ENCODE measurements at regions not wholly inside any gene's neighbourhood (a gene's known extent, or its start where the extent isn't known, plus 50 kb on each side); places are given as distances from the start of the nearest gene placed in this dataset.

- Histone ChIP-seq H3K36me3 (no peaks in the 10 kb centered on the region), H3K9me3 (ENCODE audit: low read depth) (no peaks in the 10 kb centered on the region), H3K27ac (no peak overlapping the region), H3K4me3 (no peak overlapping the region), H3K4me1 (ENCODE audit: low read depth) (no peaks in the 10 kb centered on the region), H3K27me3 (no peaks in the 10 kb centered on the region)
- TF ChIP-seq CTCF (IDR thresholded peaks at IDR 0.05; ENCODE audit: low read depth, low read length): no peak
- no peak for DNase-seq (ENCODE audit: low read depth in 1 of 2, low spot score in 1 of 2)
These were observed 1616.4 kb downstream of the CDH8 start for GRCh38 chr16:60419859-60420258.

- DNase-seq (ENCODE audit: low read depth in 1 of 2, low spot score in 1 of 2): peak in 1 of 2 donors; percentile 23
- Histone ChIP-seq H3K4me1 (ENCODE audit: low read depth) (peaks cover 8% of the 10 kb centered on the region), H3K36me3 (no peaks in the 10 kb centered on the region), H3K27ac (no peak overlapping the region), H3K27me3 (no peaks in the 10 kb centered on the region), H3K9me3 (ENCODE audit: low read depth) (no peaks in the 10 kb centered on the region), H3K4me3 (no peak overlapping the region)
- TF ChIP-seq CTCF (IDR thresholded peaks at IDR 0.05; ENCODE audit: low read depth, low read length): no peak
These were observed 1621.6 kb downstream of the CDH8 start for GRCh38 chr16:60414613-60415012.

- no peak overlapping the region for H3K27ac ChIP-seq
- no peaks in the 10 kb centered on the region for H3K9me3 ChIP-seq (ENCODE audit: low read depth)
- no peaks in the 10 kb centered on the region for H3K36me3 ChIP-seq
- H3K27me3 ChIP-seq: no peaks in the 10 kb centered on the region
- peak in 1 of 2 donors; percentile 36 for DNase-seq (ENCODE audit: low read depth in 1 of 2, low spot score in 1 of 2)
- no peak for TF ChIP-seq CTCF (IDR thresholded peaks at IDR 0.05; ENCODE audit: low read depth, low read length)
- peaks cover 8% of the 10 kb centered on the region for H3K4me1 ChIP-seq (ENCODE audit: low read depth)
- H3K4me3 ChIP-seq: no peak overlapping the region
These were observed 1622.3 kb downstream of the CDH8 start for GRCh38 chr16:60413969-60414368.

- H3K9me3 ChIP-seq (ENCODE audit: low read depth): no peaks in the 10 kb centered on the region
- no peak overlapping the region for H3K27ac ChIP-seq
- H3K27me3 ChIP-seq: peaks cover 3% of the 10 kb centered on the region
- H3K4me1 ChIP-seq (ENCODE audit: low read depth): no peaks in the 10 kb centered on the region
- H3K36me3 ChIP-seq: no peaks in the 10 kb centered on the region
- no peak for TF ChIP-seq CTCF (IDR thresholded peaks at IDR 0.05; ENCODE audit: low read depth, low read length)
- no peak for DNase-seq (ENCODE audit: low read depth in 1 of 2, low spot score in 1 of 2)
- no peak overlapping the region for H3K4me3 ChIP-seq
These were observed 1628.6 kb downstream of the CDH8 start for GRCh38 chr16:60407606-60408005.

- Histone ChIP-seq H3K9me3 (ENCODE audit: low read depth) (no peaks in the 10 kb centered on the region), H3K36me3 (no peaks in the 10 kb centered on the region), H3K4me3 (no peak overlapping the region), H3K27me3 (peaks cover 3% of the 10 kb centered on the region), H3K27ac (no peak overlapping the region), H3K4me1 (ENCODE audit: low read depth) (no peaks in the 10 kb centered on the region)
- TF ChIP-seq CTCF (IDR thresholded peaks at IDR 0.05; ENCODE audit: low read depth, low read length): no peak
- DNase-seq (ENCODE audit: low read depth in 1 of 2, low spot score in 1 of 2): no peak
These were observed 1629.2 kb downstream of the CDH8 start for GRCh38 chr16:60407034-60407433.

- no peaks in the 10 kb centered on the region for H3K36me3 ChIP-seq
- no peaks in the 10 kb centered on the region for H3K4me1 ChIP-seq (ENCODE audit: low read depth)
- peaks cover 3% of the 10 kb centered on the region for H3K27me3 ChIP-seq
- no peak overlapping the region for H3K4me3 ChIP-seq
- H3K27ac ChIP-seq: no peak overlapping the region
- no peak for DNase-seq (ENCODE audit: low read depth in 1 of 2, low spot score in 1 of 2)
- TF ChIP-seq CTCF (IDR thresholded peaks at IDR 0.05; ENCODE audit: low read depth, low read length): no peak
- H3K9me3 ChIP-seq (ENCODE audit: low read depth): no peaks in the 10 kb centered on the region
These were observed 1631.0 kb downstream of the CDH8 start for GRCh38 chr16:60405286-60405685.

All from cardiac muscle cell (in vitro differentiated cells and primary cell).